ENCODE measurements at regions not wholly inside any gene's neighbourhood (a gene's known extent, or its start where the extent isn't known, plus 50 kb on each side); places are given as distances from the start of the nearest gene placed in this dataset.

GRCh38 chr11:32005786-32006416 lies 85.0 kb upstream of the RCN1 start:
- Mint-ChIP-seq H3K27me3 (ENCODE audit: unreplicated experiment) (no peaks in the 10 kb centered on the region), H3K9me3 (ENCODE audit: unreplicated experiment) (no peaks in the 10 kb centered on the region), H3K4me3 (ENCODE audit: unreplicated experiment) (no peak overlapping the region), H3K27ac (ENCODE audit: unreplicated experiment) (no peak overlapping the region), H3K4me1 (ENCODE audit: unreplicated experiment) (no peaks in the 10 kb centered on the region), H3K36me3 (ENCODE audit: low read depth, unreplicated experiment) (no peaks in the 10 kb centered on the region)
- TF ChIP-seq CTCF (IDR thresholded peaks at IDR 0.05; ENCODE audit: unreplicated experiment) = no peak
- no peak for DNase-seq (ENCODE audit: low spot score)

- Mint-ChIP-seq H3K36me3 (ENCODE audit: low read depth, unreplicated experiment) (no peaks in the 10 kb centered on the region), H3K27me3 (ENCODE audit: unreplicated experiment) (no peaks in the 10 kb centered on the region), H3K4me1 (ENCODE audit: unreplicated experiment) (no peaks in the 10 kb centered on the region), H3K27ac (ENCODE audit: unreplicated experiment) (no peak overlapping the region), H3K9me3 (ENCODE audit: unreplicated experiment) (no peaks in the 10 kb centered on the region), H3K4me3 (ENCODE audit: unreplicated experiment) (no peak overlapping the region)
- no peak for DNase-seq (ENCODE audit: low spot score)
- TF ChIP-seq CTCF (IDR thresholded peaks at IDR 0.05; ENCODE audit: unreplicated experiment) = no peak
Observed at GRCh38 chr11:32003335-32003734, 87.5 kb upstream of the RCN1 start.

- no peak for TF ChIP-seq CTCF (IDR thresholded peaks at IDR 0.05; ENCODE audit: unreplicated experiment)
- Mint-ChIP-seq H3K9me3 (ENCODE audit: unreplicated experiment) (no peaks in the 10 kb centered on the region), H3K27me3 (ENCODE audit: unreplicated experiment) (no peaks in the 10 kb centered on the region), H3K4me3 (ENCODE audit: unreplicated experiment) (no peak overlapping the region), H3K4me1 (ENCODE audit: unreplicated experiment) (no peaks in the 10 kb centered on the region), H3K36me3 (ENCODE audit: low read depth, unreplicated experiment) (no peaks in the 10 kb centered on the region), H3K27ac (ENCODE audit: unreplicated experiment) (no peak overlapping the region)
- DNase-seq (ENCODE audit: low spot score) = no peak
Observed at GRCh38 chr11:32002311-32002710, 88.6 kb upstream of the RCN1 start.

- Mint-ChIP-seq H3K4me3 (ENCODE audit: unreplicated experiment) (no peak overlapping the region), H3K9me3 (ENCODE audit: unreplicated experiment) (no peaks in the 10 kb centered on the region), H3K27ac (ENCODE audit: unreplicated experiment) (no peak overlapping the region), H3K4me1 (ENCODE audit: unreplicated experiment) (no peaks in the 10 kb centered on the region), H3K36me3 (ENCODE audit: low read depth, unreplicated experiment) (no peaks in the 10 kb centered on the region), H3K27me3 (ENCODE audit: unreplicated experiment) (no peaks in the 10 kb centered on the region)
- no peak for DNase-seq (ENCODE audit: low spot score)
- TF ChIP-seq CTCF (IDR thresholded peaks at IDR 0.05; ENCODE audit: unreplicated experiment) = no peak
Observed at GRCh38 chr11:31997955-31998354, 92.9 kb upstream of the RCN1 start.

GRCh38 chr11:31996159-31996881 lies 94.6 kb upstream of the RCN1 start:
- Mint-ChIP-seq H3K9me3 (ENCODE audit: unreplicated experiment) (no peaks in the 10 kb centered on the region), H3K4me3 (ENCODE audit: unreplicated experiment) (no peak overlapping the region), H3K4me1 (ENCODE audit: unreplicated experiment) (no peaks in the 10 kb centered on the region), H3K27me3 (ENCODE audit: unreplicated experiment) (no peaks in the 10 kb centered on the region), H3K27ac (ENCODE audit: unreplicated experiment) (no peak overlapping the region), H3K36me3 (ENCODE audit: low read depth, unreplicated experiment) (no peaks in the 10 kb centered on the region)
- DNase-seq (ENCODE audit: low spot score) = no peak
- TF ChIP-seq CTCF (IDR thresholded peaks at IDR 0.05; ENCODE audit: unreplicated experiment) = no peak

All from endothelial cell (in vitro differentiated cells).